B cell (primary cell): ENCODE measurements at regions not wholly inside any gene's neighbourhood (a gene's known extent, or its start where the extent isn't known, plus 50 kb on each side); places are given as distances from the start of the nearest gene placed in this dataset.

Experiments used
- ATAC-seq: fragments of 200-7000 bp; cut with Tn5 transposase; one replicate; pipeline ENCODE4 v1.10.0; 2021; ENCODE audit warnings: low read depth, mild to moderate bottlenecking, moderate number of reproducible peaks, moderate library complexity
- CTCF ChIA-PET: fragments of 350-600 bp; sonication (Branson Sonifier 250); formaldehyde crosslinking; loops from one replicate; lab custom pipeline; 2021; ENCODE audit warnings: antibody characterized with exemption, inconsistent platforms; lab: Charles Lee
- POLR2A ChIA-PET: fragments of 350-600 bp; sonication (Branson Sonifier 250); formaldehyde crosslinking; loops from one replicate; lab custom pipeline; 2021; ENCODE audit warnings: antibody characterized with exemption; lab: Charles Lee
- DNase-seq: peaks from one replicate; pipeline ENCODE4 v3.0.0; 2013
- H2AFZ ChIP-seq: 2 replicates; pipeline ENCODE4 v1.6.1; 2012; ENCODE audit warnings: mild to moderate bottlenecking, low read depth, low read length; ENCODE audit not compliant: insufficient read depth, poor library complexity, severe bottlenecking
- H3K27ac ChIP-seq, 2 donors: 1 replicate in 1 of 2; 2 replicates in 1 of 2; pipeline ENCODE4 v1.5.1; 2012 to 2013; ENCODE audit warnings: low read length in 2 of 2, mild to moderate bottlenecking in 2 of 2, moderate library complexity in 1 of 2
- H3K27me3 ChIP-seq, 4 experiments: fragments of 200-600 bp in 1 of 4; sonication (generic) in 1 of 4; replicated peaks in 1 of 4; 1 replicate in 2 of 4; 2 replicates in 2 of 4; pipeline versions ENCODE4 v1.6.1 to v1.7.0; 2013 to 2016; ENCODE audit warnings: low read length in 3 of 4, mild to moderate bottlenecking in 2 of 4, mixed read lengths in 1 of 4, moderate library complexity in 1 of 4; ENCODE audit not compliant: insufficient read depth in 4 of 4, control insufficient read depth in 3 of 4; ENCODE audit errors: control extremely low read depth in 1 of 4
- H3K36me3 ChIP-seq, 2 experiments: replicated peaks in 1 of 2; 1 replicate in 1 of 2; 2 replicates in 1 of 2; pipeline versions ENCODE4 v1.6.1 to v1.7.1; 2013; ENCODE audit warnings: low read length in 1 of 2; ENCODE audit not compliant: insufficient read depth in 2 of 2, control insufficient read depth in 1 of 2; ENCODE audit errors: control extremely low read depth in 1 of 2, extremely low read depth in 1 of 2
- H3K4me1 ChIP-seq, 2 donors: fragments of 200-600 bp in 1 of 2; sonication (generic) in 1 of 2; 1 replicate in 1 of 2; 2 replicates in 1 of 2; pipeline versions ENCODE4 v1.5.1 to v1.6.1; 2013 to 2017; ENCODE audit warnings: low read length in 2 of 2; ENCODE audit not compliant: control insufficient read depth in 2 of 2, insufficient read depth in 2 of 2
- H3K4me2 ChIP-seq: replicated peaks from 2 replicates; pipeline ENCODE3; 2012; ENCODE audit warnings: mild to moderate bottlenecking, low read depth, low read length; ENCODE audit not compliant: poor library complexity, severe bottlenecking
- H3K4me3 ChIP-seq, 5 experiments: fragments of 200-600 bp in 1 of 5; sonication (generic) in 1 of 5; 1 replicate in 3 of 5; 2 replicates in 2 of 5; pipeline versions ENCODE4 v1.5.1 to v1.7.0; 2011 to 2016; ENCODE audit warnings: low read length in 4 of 5, mild to moderate bottlenecking in 4 of 5, low read depth in 2 of 5, control low read depth in 1 of 5, moderate library complexity in 1 of 5; ENCODE audit not compliant: insufficient read depth in 1 of 5; ENCODE audit errors: control extremely low read depth in 1 of 5, extremely low read depth in 1 of 5
- H3K79me2 ChIP-seq: fragments of 200-600 bp; sonication (generic); one replicate; pipeline ENCODE4 v1.6.0; 2016; ENCODE audit warnings: low read length; ENCODE audit not compliant: control insufficient read depth, insufficient read depth
- H3K9ac ChIP-seq: fragments of 200-600 bp; sonication (generic); 2 replicates; pipeline ENCODE4 v1.6.1; 2017; ENCODE audit warnings: mild to moderate bottlenecking, low read length, moderate library complexity
- H3K9me3 ChIP-seq, 3 donors: one replicate each; pipeline versions ENCODE4 v1.6.1 to v1.7.1; 2013; ENCODE audit warnings: low read length in 2 of 3; ENCODE audit not compliant: control insufficient read depth in 2 of 3, insufficient read depth in 1 of 3; ENCODE audit errors: control extremely low read depth in 1 of 3
- H4K20me1 ChIP-seq: 2 replicates; pipeline ENCODE4 v1.6.0; 2012; ENCODE audit warnings: mild to moderate bottlenecking, low read length; ENCODE audit not compliant: insufficient read depth, control insufficient read depth, poor library complexity, severe bottlenecking
- H3K27ac Mint-ChIP-seq: one replicate; pipeline ENCODE4 v1.8.0; 2021; ENCODE audit warnings: mixed read lengths
- H3K27me3 Mint-ChIP-seq: one replicate; pipeline ENCODE4 v1.8.0; 2021; ENCODE audit warnings: mixed read lengths
- H3K4me1 Mint-ChIP-seq: one replicate; pipeline ENCODE4 v1.8.0; 2021; ENCODE audit warnings: mixed read lengths
- H3K4me3 Mint-ChIP-seq: one replicate; pipeline ENCODE4 v1.8.0; 2021; ENCODE audit warnings: mixed read lengths
- H3K9me3 Mint-ChIP-seq: one replicate; pipeline ENCODE4 v1.8.0; 2022; ENCODE audit warnings: mixed read lengths; ENCODE audit not compliant: insufficient read depth
- CTCF ChIP-seq: fragments of 200-600 bp; IDR thresholded peaks from one replicate; pipeline ENCODE4 v1.8.0; 2022; ENCODE audit warnings: antibody characterized with exemption, mild to moderate bottlenecking
- EZH2 ChIP-seq: IDR thresholded peaks from 2 replicates; pipeline ENCODE4 v1.6.1; 2012; ENCODE audit warnings: borderline replicate concordance, low read depth, mild to moderate bottlenecking, moderate library complexity, low read length; ENCODE audit not compliant: insufficient read depth, poor library complexity, severe bottlenecking
- WGBS: methylation state at CpG from one replicate; pipeline ENCODE4 v1.1.5; 2013; ENCODE audit warnings: missing lambda C conversion rate; ENCODE audit not compliant: insufficient coverage; 5-methylcytosine and 5-hydroxymethylcytosine counted together
- intact Hi-C: fragments of 100-400 bp; cut with micrococcal nuclease; formaldehyde crosslinking; loops from one replicate; pipeline ENCODE4 v1.10.0; 2022

- ChIA-PET CTCF (no interaction called here), POLR2A (no interaction called here)
- H3K4me2 ChIP-seq: no peak overlapping the region
- no peak overlapping the region for H3K9ac ChIP-seq
- no peaks in the 10 kb centered on the region for H3K4me1 ChIP-seq
- TF ChIP-seq EZH2: no peak
- no peak for TF ChIP-seq CTCF
- H3K79me2 ChIP-seq: no peaks in the 10 kb centered on the region
- H3K27me3 ChIP-seq: no peaks in the 10 kb centered on the region
- H3K4me3 ChIP-seq: no peak overlapping the region
- H4K20me1 ChIP-seq: no peaks in the 10 kb centered on the region
- H3K9me3 Mint-ChIP-seq: peaks cover 11% of the 10 kb centered on the region
- H3K4me1 Mint-ChIP-seq: no peaks in the 10 kb centered on the region
- no peak overlapping the region for H2AFZ ChIP-seq
- H3K27me3 Mint-ChIP-seq: no peaks in the 10 kb centered on the region
- no peak overlapping the region for H3K4me3 Mint-ChIP-seq
- no peaks in the 10 kb centered on the region for H3K36me3 ChIP-seq
- DNase-seq (no peak), ATAC-seq (no peak)
- peaks cover 0 to 5% (median 0%) of the 10 kb centered on the region in 3 donors for H3K9me3 ChIP-seq
- no CpG with 5 or more reads among the region's 1 CpG for whole genome bisulfite sequencing
- no peak overlapping the region for H3K27ac ChIP-seq
- no peak overlapping the region for H3K27ac Mint-ChIP-seq
- intact Hi-C loops: no loop called here
Observed at GRCh38 chr21:20735257-20735656, 263.0 kb upstream of the NCAM2 start.

GRCh38 chr21:20737227-20737913, 260.8 kb upstream of the NCAM2 start:
- no peak overlapping the region for H3K27ac Mint-ChIP-seq
- CTCF ChIA-PET: no interaction called here
- no peaks in the 10 kb centered on the region for H3K27me3 Mint-ChIP-seq
- DNase-seq (no peak), ATAC-seq (no peak)
- POLR2A ChIA-PET: no interaction called here
- H3K9me3 Mint-ChIP-seq: peaks cover 7% of the 10 kb centered on the region
- TF ChIP-seq CTCF (no peak), EZH2 (no peak)
- no peak overlapping the region for H2AFZ ChIP-seq
- H3K27ac ChIP-seq: no peak overlapping the region
- H3K79me2 ChIP-seq: no peaks in the 10 kb centered on the region
- H3K27me3 ChIP-seq: no peaks in the 10 kb centered on the region
- no peaks in the 10 kb centered on the region for H3K4me1 Mint-ChIP-seq
- peaks cover 0 to 5% (median 0%) of the 10 kb centered on the region in 3 donors for H3K9me3 ChIP-seq
- no peaks in the 10 kb centered on the region for H4K20me1 ChIP-seq
- H3K4me3 Mint-ChIP-seq: no peak overlapping the region
- intact Hi-C loops: no loop called here
- no peaks in the 10 kb centered on the region for H3K4me1 ChIP-seq
- H3K9ac ChIP-seq: no peak overlapping the region
- H3K4me3 ChIP-seq: no peak overlapping the region
- no peak overlapping the region for H3K4me2 ChIP-seq
- no peaks in the 10 kb centered on the region for H3K36me3 ChIP-seq
